ENCODE measurements at regions not wholly inside any gene's neighbourhood (a gene's known extent, or its start where the extent isn't known, plus 50 kb on each side); places are given as distances from the start of the nearest gene placed in this dataset.
"Not testable (repeated sequence)": the region's sequence is repeated elsewhere in the genome, so short reads cannot be mapped to it uniquely, and the experiment has no call there.

DNA sequence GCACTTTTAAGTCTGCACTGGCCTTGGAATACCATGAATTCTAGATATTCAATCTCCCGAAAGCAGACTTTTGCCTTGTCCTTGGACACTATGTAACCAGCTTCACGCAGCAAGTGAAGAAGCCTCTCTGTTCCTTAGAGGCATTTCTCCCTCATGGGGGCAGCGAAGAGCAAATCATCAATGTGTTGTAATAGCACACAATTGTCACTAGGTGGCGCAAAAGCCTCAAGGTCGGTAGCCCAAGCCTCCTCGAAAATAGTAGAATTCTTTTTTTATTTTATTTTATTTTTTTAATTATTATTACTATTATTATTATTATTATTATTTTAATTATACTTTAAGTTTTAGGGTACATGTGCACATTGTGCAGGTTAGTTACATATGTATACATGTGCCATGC is 100.8 kb downstream of the ALG10 start:
- H3K9me3 Mint-ChIP-seq (ENCODE audit: low read depth); H3K36me3 Mint-ChIP-seq (ENCODE audit: low read depth); H3K27me3 Mint-ChIP-seq (ENCODE audit: low read depth); H3K4me3 Mint-ChIP-seq (ENCODE audit: unreplicated experiment); DNase-seq (ENCODE audit: low spot score); H3K4me1 Mint-ChIP-seq (ENCODE audit: low read depth); H3K27ac Mint-ChIP-seq (ENCODE audit: unreplicated experiment): not testable (repeated sequence)
- peak; percentile 84 for TF ChIP-seq CTCF (IDR thresholded peaks at IDR 0.05)

DNA sequence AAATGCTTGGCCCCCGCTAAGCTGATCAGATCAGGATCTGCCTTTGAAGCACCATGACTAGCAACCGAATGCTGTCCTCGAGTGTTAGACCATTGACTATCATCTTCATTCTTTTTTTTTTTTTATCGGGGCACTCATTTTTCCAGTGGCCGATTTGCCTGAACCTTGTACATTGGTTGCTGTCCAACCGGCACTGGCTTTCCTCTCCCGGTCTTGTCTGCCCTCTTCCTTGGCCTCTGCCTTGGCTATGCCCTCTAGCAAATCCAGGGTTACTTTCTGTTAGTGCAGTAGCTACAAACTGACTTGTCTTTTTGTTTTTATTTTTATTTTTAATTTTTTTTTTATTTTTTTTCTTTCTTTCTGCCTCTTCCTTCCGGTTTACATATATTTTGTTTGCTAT is 102.3 kb downstream of the ALG10 start:
- Mint-ChIP-seq H3K4me1 (ENCODE audit: low read depth) (no peaks in the 10 kb centered on the region), H3K27me3 (ENCODE audit: low read depth) (peaks cover 2% of the 10 kb centered on the region), H3K9me3 (ENCODE audit: low read depth) (peaks cover 13% of the 10 kb centered on the region), H3K36me3 (ENCODE audit: low read depth) (no peaks in the 10 kb centered on the region), H3K4me3 (ENCODE audit: unreplicated experiment) (no peak overlapping the region), H3K27ac (ENCODE audit: unreplicated experiment) (no peak overlapping the region)
- TF ChIP-seq CTCF (IDR thresholded peaks at IDR 0.05), result no peak
- no peak for DNase-seq (ENCODE audit: low spot score)

DNA sequence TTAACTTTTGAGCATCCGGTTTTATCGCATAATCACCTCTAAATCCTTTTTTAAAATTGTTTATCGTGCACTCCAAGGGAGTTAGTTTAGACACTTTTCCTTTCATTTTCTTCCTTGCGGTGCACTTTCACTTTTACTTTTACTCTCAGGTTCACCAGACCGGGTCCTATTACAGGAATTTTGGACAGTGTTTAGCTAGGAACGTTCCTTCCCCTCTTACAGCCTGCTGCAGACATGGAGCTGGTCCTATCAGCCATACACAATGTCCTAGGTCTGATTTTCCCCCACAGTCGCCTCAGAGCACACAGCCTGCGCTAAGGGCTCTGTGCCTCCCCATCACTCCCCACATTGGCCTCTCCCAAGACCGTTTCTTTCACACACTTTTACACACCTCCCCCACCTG is 103.9 kb downstream of the ALG10 start:
- Mint-ChIP-seq H3K27ac (ENCODE audit: unreplicated experiment) (no peak overlapping the region), H3K4me1 (ENCODE audit: low read depth) (no peaks in the 10 kb centered on the region), H3K9me3 (ENCODE audit: low read depth) (peaks cover 14% of the 10 kb centered on the region), H3K36me3 (ENCODE audit: low read depth) (no peaks in the 10 kb centered on the region), H3K4me3 (ENCODE audit: unreplicated experiment) (no peak overlapping the region), H3K27me3 (ENCODE audit: low read depth) (peaks cover 2% of the 10 kb centered on the region)
- DNase-seq (ENCODE audit: low spot score), result no peak
- TF ChIP-seq CTCF (IDR thresholded peaks at IDR 0.05), result no peak

GRCh38 chr12:34126805-34127204 is 104.5 kb downstream of the ALG10 start:
- no peak for DNase-seq (ENCODE audit: low spot score)
- H3K4me3 Mint-ChIP-seq (ENCODE audit: unreplicated experiment), result no peak overlapping the region
- TF ChIP-seq CTCF (IDR thresholded peaks at IDR 0.05), result no peak
- H3K9me3 Mint-ChIP-seq (ENCODE audit: low read depth), result peaks cover 18% of the 10 kb centered on the region
- no peaks in the 10 kb centered on the region for H3K36me3 Mint-ChIP-seq (ENCODE audit: low read depth)
- H3K27me3 Mint-ChIP-seq (ENCODE audit: low read depth), result peaks cover 2% of the 10 kb centered on the region
- H3K4me1 Mint-ChIP-seq (ENCODE audit: low read depth), result no peaks in the 10 kb centered on the region
- H3K27ac Mint-ChIP-seq (ENCODE audit: unreplicated experiment), result no peak overlapping the region

- H3K4me3 Mint-ChIP-seq (ENCODE audit: unreplicated experiment); H3K36me3 Mint-ChIP-seq (ENCODE audit: low read depth); H3K27ac Mint-ChIP-seq (ENCODE audit: unreplicated experiment); H3K4me1 Mint-ChIP-seq (ENCODE audit: low read depth); DNase-seq (ENCODE audit: low spot score); H3K27me3 Mint-ChIP-seq (ENCODE audit: low read depth): not testable (repeated sequence)
- H3K9me3 Mint-ChIP-seq (ENCODE audit: low read depth), result peaks cover 18% of the 10 kb centered on the region
Measured at GRCh38 chr12:34127379-34127778, 105.1 kb downstream of the ALG10 start.

DNA sequence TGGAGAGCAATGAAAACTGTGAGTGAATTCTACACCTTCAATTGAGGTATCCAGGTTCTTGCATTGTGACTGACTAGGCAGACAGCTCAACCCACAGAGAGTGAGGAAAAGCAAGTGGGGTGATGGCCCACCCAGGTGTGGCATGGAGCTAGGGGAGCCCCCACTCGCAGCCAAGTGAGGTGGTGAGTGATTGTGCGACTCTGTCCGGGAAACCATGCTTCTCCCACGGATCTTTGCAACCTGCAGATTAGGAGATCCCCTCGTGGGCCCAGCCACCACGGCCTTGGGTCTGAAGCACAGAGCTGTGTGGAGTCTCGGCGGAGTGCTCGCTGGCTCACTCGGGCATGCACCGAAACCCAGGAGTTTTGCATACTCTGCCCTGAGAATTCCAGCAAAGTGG is 120.1 kb downstream of the ALG10 start:
- no peak overlapping the region for H3K27ac Mint-ChIP-seq (ENCODE audit: unreplicated experiment)

More for the DNA sequence above, 120.1 kb downstream of the ALG10 start:
- no peaks in the 10 kb centered on the region for H3K27me3 Mint-ChIP-seq (ENCODE audit: low read depth)
- no peaks in the 10 kb centered on the region for H3K36me3 Mint-ChIP-seq (ENCODE audit: low read depth)
- no peak for TF ChIP-seq CTCF (IDR thresholded peaks at IDR 0.05)
- no peaks in the 10 kb centered on the region for H3K4me1 Mint-ChIP-seq (ENCODE audit: low read depth)
- peaks cover 28% of the 10 kb centered on the region for H3K9me3 Mint-ChIP-seq (ENCODE audit: low read depth)
- peak; percentile 67 for DNase-seq (ENCODE audit: low spot score)
- H3K4me3 Mint-ChIP-seq (ENCODE audit: unreplicated experiment), result no peak overlapping the region

Measured in chondrocyte (in vitro differentiated cells).